DND-41 (cell line): ENCODE measurements at regions not wholly inside any gene's neighbourhood (a gene's known extent, or its start where the extent isn't known, plus 50 kb on each side); places are given as distances from the start of the nearest gene placed in this dataset.

ENCODE experiments used
- CTCF ChIP-seq: IDR thresholded peaks from 2 replicates; pipeline ENCODE4 v1.5.1; 2012; ENCODE audit warnings: borderline replicate concordance, low read length, moderate library complexity, mild to moderate bottlenecking; ENCODE audit not compliant: poor library complexity, severe bottlenecking; ENCODE audit errors: extremely low read depth
- EZH2 ChIP-seq: IDR thresholded peaks from 3 replicates; pipeline ENCODE4 v1.6.1; 2012; ENCODE audit warnings: borderline replicate concordance, low read depth, mild to moderate bottlenecking, moderate library complexity, low read length, inconsistent platforms; ENCODE audit not compliant: severe bottlenecking

GRCh38 chr6:4582506-4583417, 193.4 kb upstream of the CDYL start:
- TF ChIP-seq CTCF, result no peak
- no peak for TF ChIP-seq EZH2
